A172 (cell line): ENCODE measurements at regions not wholly inside any gene's neighbourhood (a gene's known extent, or its start where the extent isn't known, plus 50 kb on each side); places are given as distances from the start of the nearest gene placed in this dataset.
"Not testable (repeated sequence)": the region's sequence is repeated elsewhere in the genome, so short reads cannot be mapped to it uniquely, and the experiment has no call there.

ENCODE experiments used
- DNase-seq: peaks from one replicate; pipeline ENCODE4 v3.0.0-alpha.2; 2015; ENCODE audit warnings: low spot score

DNA sequence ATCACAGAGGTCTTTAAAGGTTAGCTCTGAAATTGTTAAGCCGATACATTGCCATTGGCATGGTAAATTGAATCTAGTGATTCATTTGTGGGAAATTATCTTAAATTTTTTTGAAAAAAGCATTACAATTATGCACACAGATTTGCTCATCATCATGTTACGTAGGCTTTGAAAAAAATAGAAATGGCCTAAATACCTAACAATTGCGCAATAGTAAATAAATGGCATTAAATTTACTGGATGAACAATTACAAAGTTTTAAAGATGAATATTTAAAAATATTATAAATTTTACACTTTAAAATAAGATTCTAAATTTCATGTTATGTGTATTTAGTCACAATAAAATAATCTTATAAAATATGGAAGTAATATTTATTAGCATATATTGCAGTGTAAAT lies 171.3 kb downstream of the RPRM start:
- DNase-seq, result no peak

DNA sequence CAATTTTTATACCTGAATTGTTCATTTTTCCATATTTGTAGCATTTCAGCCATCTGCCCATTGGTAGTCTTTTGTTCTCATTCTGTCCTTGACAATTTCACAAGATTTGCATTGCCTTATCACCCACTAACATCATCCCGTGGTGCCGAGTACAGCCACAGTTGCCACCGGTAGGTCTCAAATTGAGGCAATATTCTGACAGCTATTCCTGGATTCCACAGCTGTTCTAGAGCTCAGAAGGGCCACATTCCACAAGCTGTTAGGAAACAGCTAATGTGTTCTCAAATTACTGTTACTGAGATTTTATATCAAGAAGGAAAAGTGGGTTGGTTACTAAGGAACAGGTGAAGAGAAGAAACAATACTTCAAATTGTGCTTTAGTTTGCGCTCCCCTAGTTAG lies 178.8 kb downstream of the RPRM start:
- no peak for DNase-seq

DNA sequence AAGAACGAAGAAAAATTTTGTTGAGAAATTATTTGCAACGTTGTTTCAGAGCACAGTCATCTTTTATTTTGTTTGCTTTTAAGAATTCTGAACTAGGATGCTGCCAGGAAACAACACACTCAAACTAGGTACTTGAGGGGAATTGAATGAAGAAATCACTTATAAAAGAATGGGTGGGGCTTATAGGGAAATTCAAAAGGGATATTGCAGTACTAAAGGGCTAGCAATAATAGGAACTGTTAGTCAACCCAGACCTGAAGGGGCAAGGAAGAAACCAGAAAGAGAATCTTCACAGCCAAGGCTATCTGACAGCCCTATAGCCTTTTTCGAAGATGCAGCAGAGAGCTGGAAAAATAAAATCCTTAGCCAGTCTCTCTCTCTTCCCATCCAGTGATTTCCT lies 179.3 kb downstream of the RPRM start:
- DNase-seq, result no peak

DNA sequence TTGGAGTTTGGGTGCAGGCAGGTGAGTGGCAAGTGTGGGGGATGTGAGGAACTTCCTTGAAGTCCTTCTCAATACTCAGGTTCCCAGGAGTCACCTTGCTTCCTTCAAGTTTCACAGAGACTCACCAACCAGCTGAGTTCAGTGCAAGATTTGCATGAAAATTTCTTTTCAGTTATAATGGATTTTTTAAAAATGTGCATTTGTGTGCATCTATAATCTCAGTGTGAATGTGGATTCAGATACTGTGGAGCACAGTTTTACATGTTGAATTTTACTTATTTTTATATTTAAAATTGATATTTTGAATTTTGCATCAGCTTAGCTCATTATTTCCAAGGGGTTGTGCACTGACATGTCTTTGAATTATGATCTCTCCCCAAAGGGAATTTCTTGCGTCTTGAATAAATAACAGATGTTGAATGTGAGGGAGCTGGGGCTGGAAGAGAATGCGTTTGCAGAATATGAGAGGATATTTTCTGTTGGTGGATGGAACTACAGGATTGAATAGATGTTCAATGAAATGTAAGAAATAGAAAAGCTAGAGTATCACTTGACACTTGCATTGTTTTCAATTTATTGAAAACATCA lies 184.3 kb downstream of the RPRM start:
- DNase-seq, result no peak

DNA sequence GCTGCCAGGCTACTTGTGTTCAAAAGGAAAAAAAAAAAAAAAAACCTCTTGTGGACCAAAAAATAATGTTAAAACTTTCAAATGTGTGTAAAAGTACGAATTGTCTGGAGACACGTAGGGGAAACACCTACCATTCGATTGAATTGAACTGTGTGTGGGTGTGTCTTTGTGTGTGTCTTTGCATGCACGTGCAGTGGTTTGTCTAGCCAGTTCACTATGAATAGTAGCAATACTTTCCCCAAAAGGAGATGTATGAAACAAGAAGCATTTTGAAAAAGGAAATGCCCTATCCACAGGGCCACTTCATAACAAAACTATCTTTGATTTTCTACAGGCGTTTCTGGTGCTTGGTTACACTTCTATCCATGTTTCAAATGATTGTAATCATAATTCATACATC lies 186.8 kb downstream of the RPRM start:
- DNase-seq, result no peak

DNA sequence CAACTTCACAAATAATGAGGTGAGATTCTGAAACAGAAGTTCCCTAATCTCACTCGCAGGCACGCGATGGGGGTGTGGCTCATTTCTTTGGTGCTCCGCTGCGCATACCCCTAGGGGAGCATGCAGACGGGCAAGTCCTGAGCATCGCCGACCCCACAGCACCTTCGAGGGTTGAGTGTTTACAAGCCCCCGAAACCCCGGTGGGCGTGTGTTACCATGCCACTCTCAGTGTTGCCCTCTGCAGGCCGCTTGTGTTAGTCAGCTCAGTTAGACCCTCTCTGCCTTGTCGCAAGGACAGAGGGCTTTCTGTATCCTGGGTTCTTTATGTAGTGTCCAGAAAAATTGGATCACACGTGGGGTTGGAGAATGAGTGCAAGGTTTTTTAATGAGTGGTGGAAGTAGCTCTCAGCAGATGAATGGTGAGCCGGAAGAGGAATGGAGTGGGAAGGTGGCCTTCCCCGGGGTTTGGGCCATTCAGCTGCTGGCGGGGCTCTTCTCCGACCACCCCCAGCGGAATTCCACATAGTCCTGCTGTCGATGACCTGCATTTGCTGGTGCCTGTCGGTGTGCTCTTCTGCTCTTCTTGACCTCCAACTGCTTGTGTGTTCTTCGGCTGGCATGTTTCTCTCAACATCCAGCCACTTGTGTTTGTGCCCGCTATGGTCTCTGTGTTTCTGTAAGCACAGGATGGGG lies 191.3 kb downstream of the RPRM start:
- DNase-seq, result no peak

- no peak for DNase-seq
Observed at GRCh38 chr2:153268941-153269461, 209.6 kb downstream of the RPRM start.

- not testable (repeated sequence) for DNase-seq
Observed at GRCh38 chr2:153256876-153257275, 221.7 kb downstream of the RPRM start.

- not testable (repeated sequence) for DNase-seq
Observed at GRCh38 chr2:153246636-153247035, 231.9 kb downstream of the RPRM start.

DNA sequence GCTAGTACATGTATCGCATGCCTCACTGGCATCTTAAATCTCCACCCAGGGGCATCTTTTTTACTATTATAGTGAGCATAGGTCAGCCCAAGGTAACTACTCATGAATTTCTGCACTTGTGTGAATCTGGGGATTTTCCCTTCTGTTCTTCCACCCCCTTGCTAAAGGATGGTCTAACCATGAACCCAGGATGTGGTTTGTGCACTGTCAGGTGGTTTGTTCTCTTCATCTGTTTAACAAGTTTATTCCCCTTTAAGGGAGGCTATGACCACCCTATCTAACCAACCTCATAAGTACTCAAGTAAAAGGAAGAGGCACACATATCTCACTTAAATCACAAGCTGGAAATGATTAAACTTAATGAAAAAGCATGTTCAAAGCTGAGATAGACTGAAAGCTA lies 243.0 kb downstream of the RPRM start:
- DNase-seq, result no peak

GRCh38 chr2:153232464-153232863 lies 246.1 kb downstream of the RPRM start:
- no peak for DNase-seq

- no peak for DNase-seq
Observed at GRCh38 chr2:153230977-153231376, 247.6 kb downstream of the RPRM start.

DNA sequence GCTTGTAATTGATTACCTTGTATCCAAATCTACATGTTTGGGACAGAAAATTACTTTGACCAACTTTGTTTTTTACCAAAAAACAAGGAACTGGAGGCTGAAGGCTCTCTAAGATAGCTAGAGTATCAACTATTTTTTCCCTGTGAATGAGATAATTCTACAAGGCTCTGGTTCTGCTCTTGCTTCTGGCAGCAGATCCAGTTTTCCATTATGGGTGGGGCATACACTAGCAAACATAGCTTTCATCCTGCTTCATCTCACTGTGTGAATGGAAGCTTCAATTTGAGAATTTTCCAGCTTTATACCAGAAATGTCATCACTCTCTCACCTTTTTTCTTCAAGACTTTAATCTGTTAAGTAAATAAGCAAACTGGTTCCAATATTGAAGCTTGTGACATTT lies 249.7 kb downstream of the RPRM start:
- DNase-seq, result no peak

DNA sequence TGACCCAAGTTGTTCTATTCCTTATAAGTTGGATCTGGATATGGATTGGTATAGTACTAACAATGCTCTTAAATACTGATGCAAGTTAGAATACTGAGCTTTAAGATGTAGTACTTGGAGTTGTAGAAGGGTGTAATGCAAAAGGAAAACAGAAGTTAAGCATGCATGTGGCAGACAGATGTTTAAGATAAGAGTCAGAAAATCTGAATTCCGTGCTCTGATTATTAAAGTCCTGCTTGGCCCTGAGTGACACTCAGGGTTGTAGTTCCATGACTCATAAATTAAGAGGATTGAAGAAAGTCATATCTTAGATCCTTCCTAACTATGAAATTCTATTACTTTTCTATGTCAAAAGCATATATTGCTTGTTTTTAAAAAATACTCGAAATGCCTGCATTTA lies 250.6 kb downstream of the RPRM start:
- no peak for DNase-seq

- DNase-seq, result no peak
Observed at GRCh38 chr2:153222231-153223165, 256.1 kb downstream of the RPRM start.

- no peak for DNase-seq
Observed at GRCh38 chr2:153221506-153221905, 257.1 kb downstream of the RPRM start.

DNA sequence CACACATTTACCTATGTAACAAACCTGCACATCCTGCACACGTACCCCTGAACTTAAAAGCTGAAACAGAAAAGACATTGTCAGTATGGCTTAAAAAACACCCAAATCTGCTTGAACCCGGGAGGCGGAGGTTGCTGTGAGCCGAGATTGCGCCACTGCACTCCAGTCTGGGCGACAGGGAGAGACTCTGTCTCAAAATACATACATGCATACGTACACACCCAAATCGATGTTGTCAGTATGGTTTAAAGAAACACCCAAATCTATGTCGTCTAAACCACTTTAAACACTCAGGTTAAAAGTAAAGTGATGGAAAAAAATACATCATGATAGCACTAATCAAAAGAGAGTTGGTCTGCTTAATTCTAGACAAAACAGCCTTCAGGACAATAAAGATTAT lies 257.5 kb downstream of the RPRM start:
- DNase-seq, result no peak

GRCh38 chr2:153218851-153219250 lies 259.7 kb downstream of the RPRM start:
- DNase-seq, result no peak

DNA sequence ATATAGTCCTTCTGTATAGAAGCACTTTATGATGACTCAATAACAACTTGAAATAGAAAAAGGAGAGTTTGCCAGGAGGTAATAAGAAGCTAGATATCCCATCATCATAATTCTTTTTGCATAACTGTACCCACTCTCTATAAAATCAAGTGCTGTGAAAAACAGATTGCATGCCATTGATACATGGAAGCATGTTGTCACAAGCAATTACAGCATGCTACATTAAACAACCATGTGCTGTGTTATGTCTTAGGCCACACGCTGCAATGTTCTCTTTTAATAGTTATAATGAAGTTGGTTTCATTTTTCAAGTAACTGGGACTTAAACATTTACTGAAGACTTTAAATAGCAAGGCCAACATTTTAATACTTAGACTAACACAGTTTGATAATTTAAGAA lies 264.2 kb downstream of the RPRM start:
- DNase-seq, result no peak

- DNase-seq, result no peak
Observed at GRCh38 chr2:153213022-153213421, 265.5 kb downstream of the RPRM start.

DNA sequence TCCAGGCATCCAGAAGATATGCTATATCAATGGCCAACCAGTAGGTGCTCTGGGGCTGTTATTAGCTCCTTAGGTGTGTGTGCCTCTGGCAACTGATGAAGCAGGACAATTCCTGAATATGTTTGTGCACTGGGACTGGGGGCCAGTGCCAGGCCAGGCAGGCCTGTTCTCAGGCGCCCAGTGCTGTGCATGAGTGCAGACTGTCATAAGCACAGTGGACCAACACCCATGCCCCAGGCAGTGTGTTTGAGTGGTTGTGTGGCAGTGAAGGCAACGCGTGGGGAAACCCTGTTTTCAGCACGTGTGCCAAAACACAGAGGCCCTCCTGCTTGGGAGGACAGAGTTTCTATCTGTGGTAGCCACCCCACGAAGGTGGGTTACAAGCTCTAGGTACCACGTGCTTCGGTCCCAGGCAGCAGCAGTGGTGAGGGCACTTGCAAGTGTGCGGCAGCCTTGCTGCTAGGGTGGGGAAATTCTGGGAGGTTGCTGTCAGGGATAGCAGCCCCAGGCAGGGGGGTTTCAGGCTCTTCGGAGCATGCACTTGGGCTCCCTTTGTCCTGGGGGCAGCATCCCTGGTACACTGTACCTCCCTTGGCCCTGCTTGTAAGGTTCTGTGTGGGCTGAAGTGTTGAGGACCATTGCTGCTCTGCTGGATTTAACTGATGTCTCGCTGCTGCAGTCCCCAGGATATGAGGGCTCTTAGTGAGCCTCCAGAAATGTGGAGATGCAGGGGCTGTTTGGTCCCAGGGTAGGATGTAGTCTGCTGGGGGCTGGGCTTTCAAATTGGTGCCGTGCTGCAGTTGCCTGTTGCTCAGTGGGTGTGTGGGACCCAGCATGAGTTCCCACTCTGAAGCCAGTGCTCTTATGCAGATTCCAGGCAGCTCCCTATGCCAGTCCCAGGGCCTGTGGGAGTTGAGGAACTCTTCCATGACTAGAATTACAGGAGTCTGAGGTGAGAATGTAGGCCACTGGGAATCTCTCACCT lies 280.9 kb downstream of the RPRM start:
- no peak for DNase-seq
